HS-27A (cell line): ENCODE measurements at regions not wholly inside any gene's neighbourhood (a gene's known extent, or its start where the extent isn't known, plus 50 kb on each side); places are given as distances from the start of the nearest gene placed in this dataset.
A peak's percentile ranks its signal among the peaks of the same experiment; 100 is the strongest.

Experiments
- DNase-seq: peaks from one replicate; pipeline ENCODE4 v3.0.0-alpha.2; 2012; ENCODE audit warnings: low read depth, missing footprints

DNA sequence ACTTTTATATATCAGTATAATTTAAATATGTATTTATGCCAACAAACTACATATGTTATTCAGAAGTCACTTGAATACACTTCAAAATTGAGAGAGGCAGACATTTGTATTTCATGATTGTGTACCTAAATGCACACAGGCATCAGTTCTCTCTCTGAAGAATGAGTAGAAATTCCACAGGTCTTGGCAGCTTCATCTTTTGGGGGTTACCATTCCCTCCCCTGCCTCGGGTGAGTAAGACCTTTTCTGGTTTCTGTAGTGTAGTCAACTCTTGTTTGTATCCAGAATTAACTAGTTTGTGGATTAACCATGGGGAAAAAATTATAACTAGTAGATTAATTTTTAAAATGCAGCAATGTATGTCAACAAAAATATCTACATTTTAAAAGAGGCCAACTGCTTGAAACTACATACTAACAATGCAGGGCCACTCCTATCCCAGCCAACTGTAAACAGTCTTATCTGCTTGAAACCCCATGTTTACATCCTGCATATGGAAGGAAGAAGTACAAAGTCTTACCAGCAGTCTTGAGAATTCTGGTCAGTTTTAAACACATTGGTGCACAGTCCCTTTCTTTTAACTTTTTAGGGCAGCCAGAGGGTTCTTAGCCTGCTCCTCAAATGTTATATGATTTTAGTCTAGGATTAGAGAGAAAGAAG lies 339.6 kb upstream of the KIF2A start:
- no peak for DNase-seq

DNA sequence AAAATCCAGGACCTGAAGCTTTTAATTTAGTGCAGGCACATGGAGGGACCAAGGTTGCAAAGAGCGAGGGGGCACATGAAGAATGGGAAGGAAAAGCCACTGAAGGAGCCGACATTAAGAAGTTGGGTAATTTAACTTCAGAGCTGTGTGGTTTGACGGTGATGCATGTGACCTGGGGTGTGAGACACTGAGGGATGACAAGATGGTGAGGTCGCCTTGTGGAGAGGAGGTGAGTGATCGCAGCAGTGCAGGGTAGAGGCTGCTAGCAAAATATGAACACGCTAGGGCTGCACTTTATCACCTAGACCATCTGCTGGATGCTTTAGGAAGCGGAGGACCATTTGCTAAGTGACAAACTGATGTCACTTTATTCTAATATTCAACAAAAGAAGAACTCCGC lies 339.0 kb upstream of the KIF2A start:
- DNase-seq = no peak

DNA sequence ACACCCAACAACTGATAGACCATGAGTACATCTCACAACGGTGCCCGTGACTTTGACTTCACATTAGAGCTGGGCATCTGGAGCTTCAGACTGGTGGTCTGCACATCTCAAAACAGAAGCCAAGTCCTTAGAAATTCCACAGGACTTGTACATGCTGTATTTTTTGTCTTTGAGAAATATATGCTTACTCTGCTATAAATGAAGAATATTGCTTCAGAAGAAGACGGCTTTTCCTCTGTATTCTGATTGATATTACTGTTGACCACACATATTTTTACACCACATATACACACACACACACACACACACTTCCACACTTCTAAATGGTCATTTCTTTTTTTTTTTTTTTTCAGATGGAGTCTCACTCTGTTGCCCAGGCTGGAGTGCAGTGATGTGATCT lies 338.3 kb upstream of the KIF2A start:
- DNase-seq = no peak

DNA sequence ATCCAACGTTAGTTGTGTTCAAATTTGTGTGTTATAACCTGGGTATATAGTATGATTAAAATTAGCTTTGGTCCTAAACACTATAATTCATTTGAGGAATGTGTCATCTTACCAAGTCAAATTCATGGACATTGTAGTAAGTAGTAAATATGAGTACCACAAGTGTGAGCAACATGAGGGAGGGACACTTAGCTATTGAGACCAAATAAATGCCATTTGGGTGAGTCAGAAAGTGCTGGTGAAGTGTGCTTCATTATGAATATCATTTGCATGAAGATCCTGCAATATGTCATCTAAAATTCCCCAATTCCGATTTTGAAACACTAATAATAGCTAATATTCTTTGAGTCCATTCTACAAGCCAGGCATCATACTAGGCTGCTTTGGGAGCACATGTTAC lies 336.7 kb upstream of the KIF2A start:
- peak; percentile 68 for DNase-seq

DNA sequence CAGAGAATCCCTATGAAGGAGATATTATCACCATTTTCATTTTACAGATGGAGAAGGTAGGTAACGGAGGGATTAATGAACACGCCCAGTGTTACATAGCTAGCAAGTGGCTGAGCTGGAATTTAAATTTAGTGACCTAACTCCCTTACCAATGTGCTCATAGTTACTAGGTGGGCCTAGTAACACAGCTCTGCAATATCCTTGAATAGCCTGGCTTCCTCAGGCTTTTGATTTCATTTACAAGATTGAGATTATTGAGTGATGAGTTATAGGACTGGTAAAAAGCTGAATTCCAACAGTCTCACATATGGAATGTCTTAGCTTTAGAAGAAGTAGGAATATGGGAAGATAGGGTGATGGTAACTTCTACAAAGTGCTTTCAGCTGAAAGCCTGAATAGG lies 336.3 kb upstream of the KIF2A start:
- DNase-seq = no peak

DNA sequence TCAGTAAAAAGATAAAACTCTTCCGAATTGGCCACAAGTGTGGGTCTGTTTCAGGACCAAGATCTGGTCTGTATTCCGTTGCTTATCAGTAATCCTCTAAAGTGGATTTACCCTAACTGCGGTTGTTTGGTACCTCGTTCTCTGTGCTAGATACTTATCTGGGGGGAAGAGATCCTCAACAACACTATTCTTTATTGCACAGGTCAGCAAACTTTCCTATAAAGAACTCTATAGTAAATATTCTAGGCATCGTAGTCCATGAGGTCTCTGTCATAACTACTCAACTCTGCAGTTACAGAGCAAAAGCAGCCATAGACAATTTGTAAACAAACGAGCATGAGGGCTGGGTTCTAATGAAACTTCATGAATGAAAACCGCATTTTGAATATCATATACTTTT lies 335.8 kb upstream of the KIF2A start:
- no peak for DNase-seq

- no peak for DNase-seq
These were observed 331.3 kb upstream of the KIF2A start for GRCh38 chr5:61974680-61975079.

GRCh38 chr5:61981886-61982285 lies 324.1 kb upstream of the KIF2A start:
- DNase-seq = no peak

GRCh38 chr5:61991430-61991829 lies 314.6 kb upstream of the KIF2A start:
- DNase-seq = no peak

- no peak for DNase-seq
These were observed 314.1 kb upstream of the KIF2A start for GRCh38 chr5:61991866-61992265.

- DNase-seq = no peak
These were observed 312.6 kb upstream of the KIF2A start for GRCh38 chr5:61993295-61993927.

GRCh38 chr5:61994171-61994570 lies 311.8 kb upstream of the KIF2A start:
- DNase-seq = no peak

- DNase-seq = no peak
These were observed 310.5 kb upstream of the KIF2A start for GRCh38 chr5:61995486-61995885.

- no peak for DNase-seq
These were observed 306.6 kb upstream of the KIF2A start for GRCh38 chr5:61999371-61999770.

DNA sequence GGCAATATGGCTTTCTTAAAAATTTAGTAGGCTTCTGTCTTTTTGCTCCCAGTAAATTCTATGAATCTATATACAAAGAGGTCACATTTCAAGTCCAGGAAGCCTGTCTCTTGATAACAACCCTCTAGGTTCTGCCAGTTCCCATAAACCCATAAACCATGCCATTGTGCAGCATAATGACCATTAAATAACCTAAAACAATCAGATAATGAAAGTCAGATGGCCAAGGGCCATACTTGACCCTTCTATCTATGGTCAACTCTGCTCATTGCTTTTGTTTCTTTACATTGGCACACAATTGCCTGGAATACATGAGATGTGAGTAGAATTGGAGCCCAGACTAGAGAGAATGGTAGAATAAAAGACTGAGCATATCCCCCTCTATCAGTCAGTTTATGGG lies 305.4 kb upstream of the KIF2A start:
- DNase-seq = no peak

DNA sequence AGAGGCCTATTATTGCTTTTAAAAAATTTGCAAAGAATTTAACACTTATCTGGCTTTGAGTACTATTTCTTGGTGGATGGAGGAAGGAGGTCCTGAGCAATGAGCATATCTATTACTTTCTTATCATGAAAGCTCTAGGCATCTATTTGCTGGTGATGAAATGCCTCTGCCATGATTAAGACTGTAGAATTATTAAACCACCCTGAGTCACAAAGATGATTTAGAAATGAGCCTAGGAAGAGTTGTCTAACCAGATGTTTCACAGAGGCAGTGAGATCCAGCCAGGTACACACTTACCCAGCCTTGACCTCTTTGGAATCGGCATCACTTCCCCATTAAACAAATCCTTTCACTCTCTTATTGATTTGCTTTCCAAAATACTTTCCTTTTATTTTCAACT lies 304.4 kb upstream of the KIF2A start:
- no peak for DNase-seq

DNA sequence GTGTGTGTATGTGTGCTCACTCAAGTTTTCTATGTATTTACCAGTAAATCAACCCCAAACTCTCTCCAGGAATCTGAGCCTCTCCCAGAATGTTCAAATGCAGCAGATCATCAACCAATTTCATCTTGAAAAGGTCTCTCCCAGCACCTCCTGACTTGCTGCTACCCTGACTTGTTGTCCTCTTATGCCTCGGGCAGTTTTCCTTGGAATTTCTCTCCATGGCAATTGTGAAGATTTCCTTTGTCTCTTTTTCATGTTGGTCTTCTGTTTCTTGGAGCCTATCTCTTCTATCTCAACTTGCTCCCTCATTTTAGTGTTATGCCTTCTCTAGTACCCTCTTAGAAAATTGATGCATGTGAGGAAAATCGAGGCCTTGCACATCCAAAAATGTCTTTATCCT lies 303.6 kb upstream of the KIF2A start:
- DNase-seq = no peak

- DNase-seq = no peak
These were observed 300.5 kb upstream of the KIF2A start for GRCh38 chr5:62005551-62005950.

DNA sequence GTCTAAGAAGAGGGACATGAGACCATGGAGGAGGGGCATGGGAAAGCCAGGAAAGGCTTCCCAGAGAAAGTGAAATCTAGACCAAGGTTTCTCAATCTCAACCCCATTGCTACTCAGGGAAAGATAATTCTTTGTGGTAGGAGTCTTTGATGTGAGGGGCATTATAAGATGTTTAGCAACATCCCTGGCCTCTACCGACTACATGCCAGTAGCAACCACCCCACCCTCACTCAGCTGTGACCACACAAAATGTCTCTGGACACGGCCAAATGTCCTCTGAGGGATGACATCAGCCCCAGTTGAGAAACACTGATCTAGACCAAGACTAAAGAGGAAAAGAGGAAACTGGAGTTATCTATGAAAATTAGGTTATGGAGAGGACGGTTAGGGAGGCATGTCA lies 298.5 kb upstream of the KIF2A start:
- no peak for DNase-seq

GRCh38 chr5:62011089-62011664 lies 294.8 kb upstream of the KIF2A start:
- no peak for DNase-seq

- no peak for DNase-seq
These were observed 288.9 kb upstream of the KIF2A start for GRCh38 chr5:62017092-62017491.

DNA sequence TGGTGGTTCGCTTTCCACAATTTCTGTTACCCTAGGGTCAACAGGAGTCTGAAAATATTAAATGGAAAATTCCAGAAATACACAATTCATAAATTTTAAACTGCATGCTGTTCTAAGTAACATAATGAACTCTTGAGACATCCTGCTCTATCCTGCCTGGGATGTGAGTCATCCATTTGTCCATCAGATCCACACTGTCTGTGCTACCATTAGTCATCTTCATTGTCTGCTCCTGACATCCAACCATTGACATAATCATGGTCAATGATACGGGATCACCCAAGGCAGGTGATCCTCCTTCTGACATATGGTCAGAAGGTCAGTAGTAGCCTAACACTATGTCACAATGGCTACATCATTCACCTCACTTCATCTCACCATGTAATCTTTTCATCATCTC lies 276.7 kb upstream of the KIF2A start:
- peak; percentile 5 for DNase-seq

DNA sequence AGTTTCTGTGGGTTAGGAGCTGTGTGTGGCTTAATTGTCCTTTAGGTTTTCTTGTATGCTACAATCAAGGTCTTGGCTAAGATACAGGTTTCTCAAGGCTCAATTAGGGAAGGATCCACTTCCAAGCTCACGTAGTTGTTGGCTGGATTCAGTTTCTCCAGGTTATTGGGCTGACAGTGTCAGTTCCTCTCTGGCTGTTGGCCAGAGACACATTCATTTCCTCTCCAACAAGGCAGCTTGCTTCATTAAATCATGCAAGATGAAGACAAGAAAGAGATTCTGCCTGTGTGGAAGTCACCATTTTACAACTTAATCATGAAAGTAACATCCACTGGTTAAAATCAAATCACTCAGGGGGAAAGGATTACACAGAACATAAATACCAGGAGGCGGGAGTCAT lies 275.7 kb upstream of the KIF2A start:
- DNase-seq = no peak

DNA sequence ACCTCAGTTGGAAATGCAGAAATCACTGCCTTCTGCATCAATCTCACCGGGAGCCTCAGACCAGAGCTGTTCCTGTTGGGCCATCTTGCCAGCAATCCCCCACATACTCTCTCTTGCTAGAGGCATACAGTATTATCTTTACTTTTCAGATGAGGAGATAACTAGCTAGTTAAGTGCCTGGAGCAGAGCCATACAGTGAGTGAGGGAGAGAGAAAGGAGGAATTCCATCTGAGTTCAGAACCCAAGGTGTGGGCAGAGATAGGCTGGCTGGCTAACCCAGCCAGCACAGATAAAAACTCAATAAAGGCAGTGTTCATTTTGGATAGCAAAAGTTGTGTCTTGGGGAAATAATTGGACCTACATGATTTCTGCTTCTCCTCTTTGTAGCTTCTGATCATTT lies 268.0 kb upstream of the KIF2A start:
- no peak for DNase-seq
